ENCODE measurements at regions not wholly inside any gene's neighbourhood (a gene's known extent, or its start where the extent isn't known, plus 50 kb on each side); places are given as distances from the start of the nearest gene placed in this dataset.

GRCh38 chr3:163915280-163915679 lies 1163.0 kb downstream of the SI start:
- BruUV-seq (replicated peaks): no TSS peak
- Histone ChIP-seq H3K9ac (ENCODE audit: insufficient read depth in 1 of 2, low read depth in 2 of 2, low read length in 2 of 2) (no peak overlapping the region), H2AFZ (ENCODE audit: low read depth, low read length) (no peak overlapping the region), H3K79me2 (ENCODE audit: control insufficient read depth, insufficient read depth, low read length) (no peaks in the 10 kb centered on the region), H3K9me3 (replicated peaks; ENCODE audit: control insufficient read depth, insufficient read depth, low read depth, low read length) (no peaks in the 10 kb centered on the region), H3K4me3 (no peak overlapping the region), H3K4me2 (ENCODE audit: insufficient read depth, low read length) (no peak overlapping the region), H3K9me1 (ENCODE audit: control insufficient read depth, insufficient read depth, low read length) (no peaks in the 10 kb centered on the region), H3K4me1 (replicated peaks in 1 of 2; ENCODE audit: control insufficient read depth in 2 of 2, insufficient read depth in 2 of 2, low read length in 2 of 2) (no peaks in the 10 kb centered on the region), H3K36me3 (ENCODE audit: control insufficient read depth, insufficient read depth, low read length) (no peaks in the 10 kb centered on the region), H3K27ac (ENCODE audit: extremely low read depth, low read depth, low read length) (no peak overlapping the region), H3K27me3 (ENCODE audit: control insufficient read depth in 2 of 2, insufficient read depth in 2 of 2, low read length in 2 of 2) (no peaks in the 10 kb centered on the region), H4K20me1 (replicated peaks; ENCODE audit: control insufficient read depth, insufficient read depth, low read length) (no peaks in the 10 kb centered on the region)
- ATAC-seq (no peak), DNase-seq (ENCODE audit: extremely low read depth in 1 of 4, low spot score in 3 of 4) (no peak), FAIRE-seq (no peak)
- TF ChIP-seq ZNF316 (IDR thresholded peaks at IDR 0.05): peak; percentile 35; the same call in 1 of the 2 replicates
- peak; percentile 24; the same call in 1 of the 2 replicates for TF ChIP-seq C11orf30 (IDR thresholded peaks at IDR 0.05; ENCODE audit: low read depth)
- TF ChIP-seq ESRRA (IDR thresholded peaks at IDR 0.05; ENCODE audit: borderline replicate concordance, low read depth): no peak
- in situ Hi-C loops (cut with MboI): no loop called here
- intact Hi-C loops (cut with micrococcal nuclease): no loop called here
- ChIA-PET CTCF (ENCODE audit: low intra/inter-chr PET ratio) (no interaction called here), POLR2A (no interaction called here)
- WGBS (ENCODE audit: insufficient coverage, low coverage, missing lambda C conversion rate): 5% methylated on average over 2 of the region's 2 CpGs

DNA sequence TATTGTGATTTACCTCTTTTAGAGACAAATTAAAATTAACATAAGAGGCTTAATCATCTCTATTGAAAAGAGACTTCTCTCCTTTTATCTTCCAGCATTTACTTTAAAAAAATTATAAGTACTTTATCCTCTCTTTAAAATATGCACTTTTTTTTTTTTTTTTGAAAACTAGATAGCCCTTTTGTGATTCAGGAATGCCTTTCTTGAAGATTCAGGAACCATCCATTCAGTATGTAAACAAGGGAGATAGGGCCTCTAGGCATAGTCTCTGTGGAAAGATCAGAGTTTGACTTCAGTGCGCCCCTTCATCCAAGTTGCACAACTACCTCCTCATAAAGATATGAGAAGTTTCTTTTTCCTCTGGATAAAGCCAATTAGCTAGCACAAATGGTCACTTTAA lies 1163.7 kb downstream of the SI start:
- Histone ChIP-seq H4K20me1 (replicated peaks; ENCODE audit: control insufficient read depth, insufficient read depth, low read length) (no peaks in the 10 kb centered on the region), H3K4me3 (no peak overlapping the region), H3K36me3 (ENCODE audit: control insufficient read depth, insufficient read depth, low read length) (no peaks in the 10 kb centered on the region), H3K9me3 (replicated peaks; ENCODE audit: control insufficient read depth, insufficient read depth, low read depth, low read length) (no peaks in the 10 kb centered on the region), H3K27me3 (ENCODE audit: control insufficient read depth in 2 of 2, insufficient read depth in 2 of 2, low read length in 2 of 2) (no peaks in the 10 kb centered on the region), H3K79me2 (ENCODE audit: control insufficient read depth, insufficient read depth, low read length) (no peaks in the 10 kb centered on the region), H2AFZ (ENCODE audit: low read depth, low read length) (no peak overlapping the region), H3K9me1 (ENCODE audit: control insufficient read depth, insufficient read depth, low read length) (no peaks in the 10 kb centered on the region), H3K4me2 (ENCODE audit: insufficient read depth, low read length) (no peak overlapping the region), H3K9ac (ENCODE audit: insufficient read depth in 1 of 2, low read depth in 2 of 2, low read length in 2 of 2) (no peak overlapping the region), H3K4me1 (replicated peaks in 1 of 2; ENCODE audit: control insufficient read depth in 2 of 2, insufficient read depth in 2 of 2, low read length in 2 of 2) (no peaks in the 10 kb centered on the region), H3K27ac (ENCODE audit: extremely low read depth, low read depth, low read length) (no peak overlapping the region)
- ChIA-PET CTCF (ENCODE audit: low intra/inter-chr PET ratio) (no interaction called here), POLR2A (no interaction called here)
- intact Hi-C loops (cut with micrococcal nuclease) (no loop called here), in situ Hi-C loops (cut with MboI) (no loop called here)
- ATAC-seq: no peak
- 0% methylated on average over 1 of the region's 1 CpG for WGBS (ENCODE audit: insufficient coverage, low coverage, missing lambda C conversion rate)
- TF ChIP-seq SNIP1 (IDR thresholded peaks at IDR 0.05; ENCODE audit: low read depth) (no peak), SAFB (IDR thresholded peaks at IDR 0.05; ENCODE audit: borderline replicate concordance, low read depth, low read length) (no peak)
- FAIRE-seq: no peak
- DNase-seq (ENCODE audit: extremely low read depth in 1 of 4, low spot score in 3 of 4): no peak
- BruUV-seq (replicated peaks): no TSS peak
